ENCODE measurements at regions not wholly inside any gene's neighbourhood (a gene's known extent, or its start where the extent isn't known, plus 50 kb on each side); places are given as distances from the start of the nearest gene placed in this dataset.

DNA sequence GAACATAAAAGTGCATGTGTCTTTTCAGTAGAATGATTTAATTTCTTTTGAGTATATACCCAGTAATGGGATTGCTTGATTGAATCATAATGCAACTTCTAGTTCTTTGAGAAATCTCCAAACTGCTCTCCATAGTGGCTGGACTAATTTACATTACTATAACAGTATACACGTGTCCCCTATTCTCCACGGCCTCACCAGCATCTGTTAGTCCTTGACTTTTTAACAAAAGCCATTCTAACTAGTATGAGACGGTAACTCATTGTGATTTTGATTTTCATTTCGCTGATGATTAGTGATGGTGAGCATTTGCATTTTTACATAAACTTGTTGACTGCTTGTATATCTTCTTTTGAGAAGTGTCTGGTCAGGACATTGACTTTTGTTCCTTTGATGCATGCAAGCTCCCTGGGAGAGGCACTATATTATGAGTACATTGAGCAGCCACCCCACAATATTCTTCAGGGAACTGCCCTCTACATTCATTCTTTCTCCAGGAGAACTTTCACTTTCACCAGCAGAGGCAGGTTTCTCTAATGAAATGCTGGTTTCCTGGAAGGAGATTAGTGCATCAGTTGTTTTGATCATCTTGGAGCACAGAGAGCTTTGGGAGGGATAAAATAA, 51.9 kb upstream of the LPGAT1 start:
- Histone ChIP-seq H3K27ac (no peak overlapping the region), H3K9me3 (replicated peaks in 1 of 3) (no peaks in the 10 kb centered on the region), H3K4me1 (replicated peaks in 1 of 2) (no peaks in the 10 kb centered on the region), H3K27me3 (no peaks in the 10 kb centered on the region), H3K36me3 (replicated peaks in 1 of 2) (no peaks in the 10 kb centered on the region), H3K4me3 (no peak overlapping the region)
- intact Hi-C loops (cut with DNase I): no loop called here
- 75 to 85% (median 81%) methylated on average over 4 of the region's 4 CpGs for WGBS, 4 donors
- TF ChIP-seq, protein P1, sequence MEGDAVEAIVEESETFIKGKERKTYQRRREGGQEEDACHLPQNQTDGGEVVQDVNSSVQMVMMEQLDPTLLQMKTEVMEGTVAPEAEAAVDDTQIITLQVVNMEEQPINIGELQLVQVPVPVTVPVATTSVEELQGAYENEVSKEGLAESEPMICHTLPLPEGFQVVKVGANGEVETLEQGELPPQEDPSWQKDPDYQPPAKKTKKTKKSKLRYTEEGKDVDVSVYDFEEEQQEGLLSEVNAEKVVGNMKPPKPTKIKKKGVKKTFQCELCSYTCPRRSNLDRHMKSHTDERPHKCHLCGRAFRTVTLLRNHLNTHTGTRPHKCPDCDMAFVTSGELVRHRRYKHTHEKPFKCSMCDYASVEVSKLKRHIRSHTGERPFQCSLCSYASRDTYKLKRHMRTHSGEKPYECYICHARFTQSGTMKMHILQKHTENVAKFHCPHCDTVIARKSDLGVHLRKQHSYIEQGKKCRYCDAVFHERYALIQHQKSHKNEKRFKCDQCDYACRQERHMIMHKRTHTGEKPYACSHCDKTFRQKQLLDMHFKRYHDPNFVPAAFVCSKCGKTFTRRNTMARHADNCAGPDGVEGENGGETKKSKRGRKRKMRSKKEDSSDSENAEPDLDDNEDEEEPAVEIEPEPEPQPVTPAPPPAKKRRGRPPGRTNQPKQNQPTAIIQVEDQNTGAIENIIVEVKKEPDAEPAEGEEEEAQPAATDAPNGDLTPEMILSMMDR (IDR thresholded peaks at IDR 0.05): no peak
- DNase-seq: no peak

Measured in adrenal gland (tissue), 9 donors.